HCT116 (cell line): ENCODE measurements at regions not wholly inside any gene's neighbourhood (a gene's known extent, or its start where the extent isn't known, plus 50 kb on each side); places are given as distances from the start of the nearest gene placed in this dataset.

Experiments used
- CEBPB ChIP-seq: IDR thresholded peaks from 2 replicates; pipeline ENCODE4 v1.6.1; 2012; ENCODE audit warnings: low read depth
- EGR1 ChIP-seq: IDR thresholded peaks from 2 replicates; pipeline ENCODE4 v1.6.1; 2012; ENCODE audit warnings: low read depth
- EZH2 ChIP-seq: fragments of 200-600 bp; sonication (generic); IDR thresholded peaks from 2 replicates; pipeline ENCODE4 v1.6.1; 2017; ENCODE audit warnings: antibody characterized with exemption, mixed run types
- FOSL1 ChIP-seq: IDR thresholded peaks from 2 replicates; pipeline ENCODE4 v1.6.1; 2012; ENCODE audit warnings: low read depth
- POLR2A ChIP-seq: IDR thresholded peaks from 2 replicates; pipeline ENCODE4 v1.7.0; 2011; ENCODE audit warnings: borderline replicate concordance; ENCODE audit not compliant: insufficient read depth, insufficient read length; ENCODE audit errors: extremely low read depth
- POLR2AphosphoS5 ChIP-seq: IDR thresholded peaks from 2 replicates; pipeline ENCODE4 v1.6.1; 2011; ENCODE audit warnings: mild to moderate bottlenecking, low read depth, low read length, moderate library complexity
- SP1 ChIP-seq: IDR thresholded peaks from 2 replicates; pipeline ENCODE4 v1.6.1; 2012; ENCODE audit warnings: low read depth
- SRF ChIP-seq: IDR thresholded peaks from 2 replicates; pipeline ENCODE4 v1.6.1; 2012; ENCODE audit warnings: low read depth
- TCF7L2 ChIP-seq: IDR thresholded peaks from 2 replicates; pipeline ENCODE4 v1.7.0; 2011; ENCODE audit warnings: borderline replicate concordance, inconsistent platforms; ENCODE audit not compliant: insufficient read depth, insufficient read length; ENCODE audit errors: extremely low read depth
- YY1 ChIP-seq: IDR thresholded peaks from 2 replicates; pipeline ENCODE4 v1.6.1; 2011; ENCODE audit warnings: low read length, low read depth, moderate library complexity, mild to moderate bottlenecking; ENCODE audit not compliant: insufficient replicate concordance; ENCODE audit errors: extremely low read depth
- ZFX ChIP-seq: fragments of 450-650 bp; IDR thresholded peaks from 2 replicates; pipeline ENCODE4 v1.6.1; 2017
- TF ChIP-seq, protein P1 (sequence below), 3 experiments: fragments of 200-600 bp in 1 of 3; sonication (generic) in 1 of 3; IDR thresholded peaks in 2 of 3; conservative IDR thresholded peaks in 1 of 3; 2 replicates each; pipeline ENCODE4 v1.5.1; 2012 to 2017; ENCODE audit warnings: low read depth in 2 of 3, low read length in 2 of 3, antibody characterized with exemption in 1 of 3, borderline replicate concordance in 1 of 3, control low read depth in 1 of 3, mild to moderate bottlenecking in 1 of 3, mixed read lengths in 1 of 3, mixed run types in 1 of 3, moderate library complexity in 1 of 3; ENCODE audit not compliant: insufficient read depth in 1 of 3
- TF ChIP-seq, protein P2 (sequence below): IDR thresholded peaks from 2 replicates; pipeline ENCODE4 v1.6.1; 2012
- TF ChIP-seq, protein P3 (sequence below): IDR thresholded peaks from 2 replicates; pipeline ENCODE4 v1.6.1; 2012

DNA sequence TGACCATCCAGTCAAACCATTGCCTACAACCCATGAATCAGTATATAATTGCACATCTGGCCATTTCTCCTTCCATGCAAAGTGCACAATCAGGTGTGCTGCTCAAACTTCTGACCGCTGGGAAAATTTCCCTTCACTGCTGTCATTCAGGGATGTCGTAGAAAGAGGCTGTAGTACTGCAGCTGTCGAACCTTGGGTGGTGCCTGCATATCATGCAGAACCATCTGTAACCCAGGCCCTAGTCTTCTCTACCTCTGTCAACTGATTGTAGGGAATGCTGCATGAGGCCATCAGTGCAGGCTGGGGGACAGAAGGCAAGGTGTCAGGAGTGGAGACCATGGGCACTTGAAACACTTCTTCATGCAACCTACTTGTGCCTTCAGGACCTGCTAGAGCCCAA lies 267.5 kb downstream of the CALCRL start:
- no peak for TF ChIP-seq CEBPB
- no peak for TF ChIP-seq EZH2
- TF ChIP-seq, protein P1, sequence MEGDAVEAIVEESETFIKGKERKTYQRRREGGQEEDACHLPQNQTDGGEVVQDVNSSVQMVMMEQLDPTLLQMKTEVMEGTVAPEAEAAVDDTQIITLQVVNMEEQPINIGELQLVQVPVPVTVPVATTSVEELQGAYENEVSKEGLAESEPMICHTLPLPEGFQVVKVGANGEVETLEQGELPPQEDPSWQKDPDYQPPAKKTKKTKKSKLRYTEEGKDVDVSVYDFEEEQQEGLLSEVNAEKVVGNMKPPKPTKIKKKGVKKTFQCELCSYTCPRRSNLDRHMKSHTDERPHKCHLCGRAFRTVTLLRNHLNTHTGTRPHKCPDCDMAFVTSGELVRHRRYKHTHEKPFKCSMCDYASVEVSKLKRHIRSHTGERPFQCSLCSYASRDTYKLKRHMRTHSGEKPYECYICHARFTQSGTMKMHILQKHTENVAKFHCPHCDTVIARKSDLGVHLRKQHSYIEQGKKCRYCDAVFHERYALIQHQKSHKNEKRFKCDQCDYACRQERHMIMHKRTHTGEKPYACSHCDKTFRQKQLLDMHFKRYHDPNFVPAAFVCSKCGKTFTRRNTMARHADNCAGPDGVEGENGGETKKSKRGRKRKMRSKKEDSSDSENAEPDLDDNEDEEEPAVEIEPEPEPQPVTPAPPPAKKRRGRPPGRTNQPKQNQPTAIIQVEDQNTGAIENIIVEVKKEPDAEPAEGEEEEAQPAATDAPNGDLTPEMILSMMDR (IDR thresholded peaks at IDR 0.05 in 2 of 3, conservative IDR thresholded peaks at IDR 0.05 in 1 of 3; ENCODE audit: borderline replicate concordance in 1 of 3, insufficient read depth in 1 of 3, low read depth in 2 of 3, low read length in 2 of 3), result no peak
- no peak for TF ChIP-seq POLR2A
- no peak for TF ChIP-seq ZFX
- TF ChIP-seq YY1, result no peak
- TF ChIP-seq FOSL1, result no peak
- TF ChIP-seq SRF, result no peak
- no peak for TF ChIP-seq EGR1
- TF ChIP-seq, protein P2, sequence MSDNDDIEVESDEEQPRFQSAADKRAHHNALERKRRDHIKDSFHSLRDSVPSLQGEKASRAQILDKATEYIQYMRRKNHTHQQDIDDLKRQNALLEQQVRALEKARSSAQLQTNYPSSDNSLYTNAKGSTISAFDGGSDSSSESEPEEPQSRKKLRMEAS, result no peak
- no peak for TF ChIP-seq POLR2AphosphoS5
- TF ChIP-seq, protein P3, sequence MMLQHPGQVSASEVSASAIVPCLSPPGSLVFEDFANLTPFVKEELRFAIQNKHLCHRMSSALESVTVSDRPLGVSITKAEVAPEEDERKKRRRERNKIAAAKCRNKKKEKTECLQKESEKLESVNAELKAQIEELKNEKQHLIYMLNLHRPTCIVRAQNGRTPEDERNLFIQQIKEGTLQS, result no peak
- no peak for TF ChIP-seq TCF7L2
- no peak for TF ChIP-seq SP1
